Ishikawa (cell line): ENCODE measurements at regions not wholly inside any gene's neighbourhood (a gene's known extent, or its start where the extent isn't known, plus 50 kb on each side); places are given as distances from the start of the nearest gene placed in this dataset.

ENCODE experiments used
- CEBPB ChIP-seq: IDR thresholded peaks from 2 replicates; pipeline ENCODE4 v1.6.1; 2012
- CREB1 ChIP-seq: IDR thresholded peaks from 2 replicates; pipeline ENCODE4 v1.6.1; 2012; ENCODE audit warnings: low read depth
- EGR1 ChIP-seq: IDR thresholded peaks from 2 replicates; pipeline ENCODE4 v1.6.1; 2012
- EP300 ChIP-seq: IDR thresholded peaks from 2 replicates; pipeline ENCODE4 v1.6.1; 2012; ENCODE audit warnings: borderline replicate concordance
- FOXM1 ChIP-seq: IDR thresholded peaks from 2 replicates; pipeline ENCODE4 v1.6.1; 2012; ENCODE audit warnings: low read depth, borderline replicate concordance
- MAX ChIP-seq: IDR thresholded peaks from 2 replicates; pipeline ENCODE4 v1.6.1; 2012
- NFIC ChIP-seq: IDR thresholded peaks from 2 replicates; pipeline ENCODE4 v1.6.1; 2012
- RAD21 ChIP-seq: IDR thresholded peaks from 2 replicates; pipeline ENCODE4 v1.6.1; 2012; ENCODE audit warnings: low read depth
- REST ChIP-seq: IDR thresholded peaks from 2 replicates; pipeline ENCODE4 v1.6.1; 2012; ENCODE audit warnings: low read depth, mild to moderate bottlenecking
- TAF1 ChIP-seq: IDR thresholded peaks from 2 replicates; pipeline ENCODE4 v1.6.1; 2012; ENCODE audit warnings: low read depth, mild to moderate bottlenecking
- TCF12 ChIP-seq: IDR thresholded peaks from 2 replicates; pipeline ENCODE4 v1.6.1; 2012; ENCODE audit warnings: low read depth
- TEAD4 ChIP-seq: IDR thresholded peaks from 2 replicates; pipeline ENCODE4 v1.6.1; 2012
- USF1 ChIP-seq: IDR thresholded peaks from 2 replicates; pipeline ENCODE4 v1.6.1; 2012
- YY1 ChIP-seq: IDR thresholded peaks from 2 replicates; pipeline ENCODE4 v1.6.1; 2012; ENCODE audit warnings: low read depth
- ZBTB7A ChIP-seq: IDR thresholded peaks from 2 replicates; pipeline ENCODE4 v1.6.1; 2012; ENCODE audit warnings: low read depth

GRCh38 chr5:10827571-10827970 lies 66.5 kb upstream of the DAP start:
- TF ChIP-seq TAF1 (no peak), FOXM1 (no peak)

GRCh38 chr5:10826971-10827370 lies 65.9 kb upstream of the DAP start:
- TF ChIP-seq EGR1 = no peak
- TF ChIP-seq YY1 = no peak
- TF ChIP-seq TCF12 = no peak
- TF ChIP-seq REST = no peak
- no peak for TF ChIP-seq FOXM1
- TF ChIP-seq CREB1 = no peak
- no peak for TF ChIP-seq NFIC
- TF ChIP-seq TAF1 = no peak
- TF ChIP-seq EP300 = no peak
- TF ChIP-seq CEBPB = no peak
- TF ChIP-seq TEAD4 = no peak
- no peak for TF ChIP-seq USF1
- TF ChIP-seq ZBTB7A = no peak
- no peak for TF ChIP-seq MAX
- no peak for TF ChIP-seq RAD21

GRCh38 chr5:10825897-10826644 lies 65.0 kb upstream of the DAP start:
- TF ChIP-seq RAD21 (0 out of 2 replicates have a peak, but pooled peaks have one; percentile 9), ZBTB7A (no peak), NFIC (no peak)

DNA sequence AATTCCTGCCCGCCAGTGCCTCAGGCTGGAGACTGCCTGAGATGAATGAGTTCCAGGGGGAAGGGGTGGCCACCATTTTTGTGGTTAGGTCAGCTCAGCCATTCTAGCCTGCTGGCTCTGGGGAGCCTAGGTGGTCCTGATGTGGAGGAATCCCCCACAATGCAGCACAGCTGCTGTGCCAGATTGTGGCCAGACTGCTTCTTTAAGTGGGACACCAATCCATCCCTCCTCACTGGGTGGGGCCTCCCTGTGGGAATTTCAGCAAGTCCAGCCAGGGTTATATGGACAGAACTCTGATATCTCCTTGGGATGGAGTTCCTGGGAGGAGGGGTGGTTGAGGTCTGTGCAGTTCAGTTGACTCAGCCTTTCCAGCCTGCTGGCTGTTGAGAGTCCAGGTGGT lies 51.2 kb upstream of the DAP start:
- TF ChIP-seq EP300 (no peak), FOXM1 (no peak), EGR1 (no peak), RAD21 (no peak), NFIC (no peak), USF1 (no peak)
